ENCODE measurements at regions not wholly inside any gene's neighbourhood (a gene's known extent, or its start where the extent isn't known, plus 50 kb on each side); places are given as distances from the start of the nearest gene placed in this dataset.

DNA sequence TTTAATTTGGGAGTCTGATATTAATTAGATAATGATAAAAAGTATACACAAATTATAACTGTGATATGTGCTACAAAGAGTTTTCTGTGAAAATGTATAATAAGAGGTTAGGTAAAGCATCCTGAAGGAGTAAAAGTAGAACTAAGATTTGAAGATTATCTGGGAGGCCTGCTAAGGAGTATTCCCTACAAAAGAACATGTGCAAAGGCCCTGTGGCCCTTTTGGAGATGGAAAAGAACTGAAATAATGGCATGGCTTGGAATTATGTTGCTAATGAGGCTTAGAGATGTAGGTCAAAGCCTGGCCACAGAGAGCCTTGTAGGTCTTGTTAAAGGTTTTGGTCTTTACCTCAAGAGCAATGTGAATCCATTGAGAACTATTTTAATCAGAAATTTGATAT is 82.0 kb downstream of the ZIC4 start:
- TF ChIP-seq POLR2A (IDR thresholded peaks at IDR 0.05) = no peak
- TF ChIP-seq, protein P1, sequence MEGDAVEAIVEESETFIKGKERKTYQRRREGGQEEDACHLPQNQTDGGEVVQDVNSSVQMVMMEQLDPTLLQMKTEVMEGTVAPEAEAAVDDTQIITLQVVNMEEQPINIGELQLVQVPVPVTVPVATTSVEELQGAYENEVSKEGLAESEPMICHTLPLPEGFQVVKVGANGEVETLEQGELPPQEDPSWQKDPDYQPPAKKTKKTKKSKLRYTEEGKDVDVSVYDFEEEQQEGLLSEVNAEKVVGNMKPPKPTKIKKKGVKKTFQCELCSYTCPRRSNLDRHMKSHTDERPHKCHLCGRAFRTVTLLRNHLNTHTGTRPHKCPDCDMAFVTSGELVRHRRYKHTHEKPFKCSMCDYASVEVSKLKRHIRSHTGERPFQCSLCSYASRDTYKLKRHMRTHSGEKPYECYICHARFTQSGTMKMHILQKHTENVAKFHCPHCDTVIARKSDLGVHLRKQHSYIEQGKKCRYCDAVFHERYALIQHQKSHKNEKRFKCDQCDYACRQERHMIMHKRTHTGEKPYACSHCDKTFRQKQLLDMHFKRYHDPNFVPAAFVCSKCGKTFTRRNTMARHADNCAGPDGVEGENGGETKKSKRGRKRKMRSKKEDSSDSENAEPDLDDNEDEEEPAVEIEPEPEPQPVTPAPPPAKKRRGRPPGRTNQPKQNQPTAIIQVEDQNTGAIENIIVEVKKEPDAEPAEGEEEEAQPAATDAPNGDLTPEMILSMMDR (IDR thresholded peaks at IDR 0.05) = no peak

All from Peyer's patch (tissue), 4 donors.